K562 (cell line): ENCODE measurements at regions not wholly inside any gene's neighbourhood (a gene's known extent, or its start where the extent isn't known, plus 50 kb on each side); places are given as distances from the start of the nearest gene placed in this dataset.

Experiments
- ATAC-seq: fragments of 200-7000 bp; cut with Tn5 transposase; 3 replicates; pipeline ENCODE4 v1.9.1; 2020; ENCODE audit warnings: moderate library complexity
- BruUV-seq: library from RNA; stranded (reverse); fragments of 400-500 nt; replicated peaks from 2 replicates; lab custom pipeline; 2021; lab: Mats Ljungman, UMichigan
- CTCF ChIA-PET: fragments of 300-600 bp; formaldehyde crosslinking; extraction: SDS; loops from one replicate; lab custom pipeline; 2021; ENCODE audit warnings: low intra/inter-chr PET ratio; lab: Yijun Ruan, JAX
- POLR2A ChIA-PET: fragments of 300-600, 350-650 bp; sonication (Branson Sonifier 250); formaldehyde crosslinking; extraction: SDS; loops from one replicate; lab custom pipeline; 2021; ENCODE audit warnings: antibody characterized with exemption, inconsistent platforms; lab: Yijun Ruan, JAX
- DNase-seq, 4 experiments: peaks; one replicate each; pipeline versions ENCODE4 v3.0.0 to v3.0.0-alpha.2; 2011 to 2018; ENCODE audit warnings: low spot score in 3 of 4, mixed read lengths in 3 of 4; ENCODE audit errors: extremely low read depth in 1 of 4
- FAIRE-seq: peaks from 2 replicates; lab custom pipeline; 2011; peaks lifted over from hg19 to GRCh38; lab: Jason Lieb, UNC
- H2AFZ ChIP-seq: 2 replicates; pipeline ENCODE4 v1.6.0; 2011; ENCODE audit warnings: low read depth, low read length, control low read depth, inconsistent platforms
- H3K27ac ChIP-seq: fragments of 200-600 bp; 3 replicates; pipeline ENCODE4 v1.8.0; 2011; ENCODE audit warnings: low read depth, mild to moderate bottlenecking, control low read depth, inconsistent platforms, low read length, moderate library complexity, mixed read lengths; ENCODE audit errors: extremely low read depth
- H3K27me3 ChIP-seq, 2 experiments: fragments of 300-600 bp in 1 of 2; 2 replicates in 1 of 2; 3 replicates in 1 of 2; pipeline versions ENCODE4 v1.6.0 to v1.8.0; 2011; ENCODE audit warnings: inconsistent platforms in 2 of 2, low read length in 2 of 2, mild to moderate bottlenecking in 1 of 2, mixed read lengths in 1 of 2, moderate library complexity in 1 of 2; ENCODE audit not compliant: control insufficient read depth in 2 of 2, insufficient read depth in 2 of 2
- H3K36me3 ChIP-seq: fragments of 300-600 bp; 3 replicates; pipeline ENCODE4 v1.8.0; 2011; ENCODE audit warnings: mild to moderate bottlenecking, low read length, inconsistent platforms; ENCODE audit not compliant: control insufficient read depth, insufficient read depth
- H3K4me1 ChIP-seq, 2 experiments: fragments of 200-600 bp in 1 of 2; replicated peaks in 1 of 2; 2 replicates in 1 of 2; 3 replicates in 1 of 2; pipeline versions ENCODE4 v1.5.1 to v1.8.0; 2011; ENCODE audit warnings: inconsistent platforms in 2 of 2, low read length in 2 of 2, mild to moderate bottlenecking in 1 of 2, mixed read lengths in 1 of 2, moderate library complexity in 1 of 2; ENCODE audit not compliant: control insufficient read depth in 2 of 2, insufficient read depth in 2 of 2
- H3K4me2 ChIP-seq: 2 replicates; pipeline ENCODE4 v1.6.1; 2011; ENCODE audit warnings: low read length, control low read depth, inconsistent platforms, mixed read lengths; ENCODE audit not compliant: insufficient read depth
- H3K4me3 ChIP-seq: fragments of 200-600 bp; sonication (generic), shearing (Covaris generic); 2 replicates; pipeline ENCODE4 v1.5.1; 2016; ENCODE audit warnings: control low read depth, inconsistent platforms
- H3K79me2 ChIP-seq: fragments of 200-600 bp; 3 replicates; pipeline ENCODE4 v1.8.0; 2011; ENCODE audit warnings: low read length, inconsistent platforms; ENCODE audit not compliant: control insufficient read depth, insufficient read depth
- H3K9ac ChIP-seq, 2 experiments: 2 replicates each; pipeline versions ENCODE4 v1.6.0 to v1.6.1; 2011; ENCODE audit warnings: low read depth in 2 of 2, low read length in 2 of 2, control low read depth in 1 of 2, inconsistent platforms in 1 of 2, mild to moderate bottlenecking in 1 of 2, mixed read lengths in 1 of 2; ENCODE audit not compliant: insufficient read depth in 1 of 2
- H3K9me1 ChIP-seq: one replicate; pipeline ENCODE4 v1.6.0; 2011; ENCODE audit warnings: inconsistent platforms, mild to moderate bottlenecking, low read length, moderate library complexity; ENCODE audit not compliant: control insufficient read depth, insufficient read depth
- H3K9me3 ChIP-seq: replicated peaks from 2 replicates; pipeline ENCODE4 v1.5.1; 2011; ENCODE audit warnings: low read depth, low read length, inconsistent platforms; ENCODE audit not compliant: control insufficient read depth, insufficient read depth
- H4K20me1 ChIP-seq: replicated peaks from 2 replicates; pipeline ENCODE4 v1.6.1; 2011; ENCODE audit warnings: low read length, inconsistent platforms, mixed read lengths; ENCODE audit not compliant: control insufficient read depth, insufficient read depth
- DDX20 ChIP-seq: fragments of 450-650 bp; IDR thresholded peaks from 2 replicates; pipeline ENCODE4 v1.6.1; 2016; ENCODE audit warnings: missing genetic modification characterization, low read depth, mild to moderate bottlenecking, missing compliant biosample characterization, moderate library complexity
- FOXK1 ChIP-seq: sonication (generic); formaldehyde crosslinking; IDR thresholded peaks from 2 replicates; pipeline ENCODE4 v1.8.0; 2022; ENCODE audit warnings: missing genetic modification reagents, mild to moderate bottlenecking, borderline replicate concordance
- MAZ ChIP-seq, 2 experiments: fragments of 450-650 bp in 1 of 2; sonication (generic) in 1 of 2; formaldehyde crosslinking; IDR thresholded peaks in 1 of 2; conservative IDR thresholded peaks in 1 of 2; 2 replicates each; pipeline versions ENCODE4 v1.4.0 to v1.5.0; 2020; ENCODE audit warnings: mild to moderate bottlenecking in 1 of 2, missing genetic modification reagents in 1 of 2
- PRPF4 ChIP-seq: fragments of 200-400 bp; formaldehyde crosslinking; IDR thresholded peaks from one replicate; pipeline ENCODE4 v1.6.1; 2017; ENCODE audit warnings: low read length, low read depth, mild to moderate bottlenecking; ENCODE audit not compliant: insufficient read depth, poor library complexity, severe bottlenecking
- WGBS: fragments of 100-300 bp; shearing (Covaris generic); methylation state at CpG from one replicate; pipeline ENCODE4 v1.1.6; 2016; ENCODE audit warnings: low coverage, mixed read lengths; ENCODE audit not compliant: insufficient coverage; ENCODE audit errors: missing lambda C conversion rate; 5-methylcytosine and 5-hydroxymethylcytosine counted together
- in situ Hi-C: fragments of 300-500 bp; cut with MboI; formaldehyde crosslinking; loops from 4 replicates; pipeline ENCODE4 v1.15.0; 2018; ENCODE audit warnings: inconsistent platforms, mixed read lengths
- intact Hi-C: fragments of 100-400 bp; cut with micrococcal nuclease; formaldehyde crosslinking; loops from 2 replicates; pipeline ENCODE4 v1.14.2; 2022

GRCh38 chr2:206856513-206856912 lies 82.8 kb upstream of the CPO start:
- Histone ChIP-seq H3K4me2 (no peak overlapping the region), H2AFZ (no peak overlapping the region), H3K27me3 (no peaks in the 10 kb centered on the region), H4K20me1 (no peaks in the 10 kb centered on the region), H3K4me1 (no peaks in the 10 kb centered on the region), H3K79me2 (no peaks in the 10 kb centered on the region), H3K27ac (no peak overlapping the region), H3K4me3 (no peak overlapping the region), H3K36me3 (no peaks in the 10 kb centered on the region), H3K9me1 (no peaks in the 10 kb centered on the region), H3K9me3 (no peaks in the 10 kb centered on the region), H3K9ac (no peak overlapping the region)
- TF ChIP-seq FOXK1 (CRISPR knock-in tag) (no peak), PRPF4 (no peak), MAZ (CRISPR knock-in tag; conservative IDR thresholded peaks at IDR 0.05 in 1 of 2, IDR thresholded peaks at IDR 0.05 in 1 of 2) (no peak)
- in situ Hi-C loops: no loop called here
- POLR2A ChIA-PET: no interaction called here
- intact Hi-C loops: no loop called here
- BruUV-seq: no TSS peak
- CTCF ChIA-PET: no interaction called here
- DNase-seq (no peak), FAIRE-seq (no peak), ATAC-seq (no peak)

DNA sequence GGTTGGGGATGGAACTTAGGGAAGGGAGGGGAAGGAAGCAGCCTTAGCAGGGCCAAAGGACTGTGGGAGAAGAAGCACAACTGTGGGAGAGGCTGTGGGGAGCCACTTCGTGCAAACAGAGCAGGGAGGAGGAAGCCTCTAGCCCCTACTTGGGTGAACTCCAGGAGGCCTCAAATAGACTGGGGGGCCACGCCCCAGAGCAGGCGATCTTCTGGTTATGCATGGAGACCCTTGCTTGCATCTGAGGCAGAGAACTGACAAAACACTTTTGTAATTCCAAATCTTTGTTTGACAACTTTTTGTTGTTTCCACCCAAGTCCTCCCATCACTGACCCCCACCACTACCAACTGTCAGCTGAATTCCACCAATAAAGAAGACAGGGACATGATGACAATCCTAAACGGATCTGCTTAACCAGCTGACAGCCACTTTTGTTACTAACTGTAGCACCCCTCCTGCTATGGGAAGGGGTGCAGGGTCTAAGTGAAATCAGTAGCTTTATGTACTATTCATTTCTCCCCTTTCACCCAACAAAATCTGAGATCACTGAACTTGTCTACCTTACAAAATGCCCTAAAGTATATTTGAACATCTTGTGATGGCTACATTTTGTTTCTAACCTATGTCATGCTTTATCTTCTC lies 80.5 kb upstream of the CPO start:
- CTCF ChIA-PET: no interaction called here
- Histone ChIP-seq H4K20me1 (no peaks in the 10 kb centered on the region), H3K79me2 (no peaks in the 10 kb centered on the region), H2AFZ (no peak overlapping the region), H3K9me1 (no peaks in the 10 kb centered on the region), H3K36me3 (no peaks in the 10 kb centered on the region), H3K4me2 (no peak overlapping the region), H3K9me3 (no peaks in the 10 kb centered on the region), H3K27me3 (no peaks in the 10 kb centered on the region), H3K4me3 (no peak overlapping the region), H3K4me1 (no peaks in the 10 kb centered on the region), H3K27ac (no peak overlapping the region), H3K9ac (no peak overlapping the region)
- TF ChIP-seq DDX20 (tag): no peak
- intact Hi-C loops: no loop called here
- FAIRE-seq (no peak), ATAC-seq (no peak), DNase-seq (no peak)
- POLR2A ChIA-PET: no interaction called here
- in situ Hi-C loops: no loop called here
- no TSS peak for BruUV-seq
- WGBS: 0% methylated on average over 3 of the region's 4 CpGs
